ENCODE measurements at regions not wholly inside any gene's neighbourhood (a gene's known extent, or its start where the extent isn't known, plus 50 kb on each side); places are given as distances from the start of the nearest gene placed in this dataset.

DNA sequence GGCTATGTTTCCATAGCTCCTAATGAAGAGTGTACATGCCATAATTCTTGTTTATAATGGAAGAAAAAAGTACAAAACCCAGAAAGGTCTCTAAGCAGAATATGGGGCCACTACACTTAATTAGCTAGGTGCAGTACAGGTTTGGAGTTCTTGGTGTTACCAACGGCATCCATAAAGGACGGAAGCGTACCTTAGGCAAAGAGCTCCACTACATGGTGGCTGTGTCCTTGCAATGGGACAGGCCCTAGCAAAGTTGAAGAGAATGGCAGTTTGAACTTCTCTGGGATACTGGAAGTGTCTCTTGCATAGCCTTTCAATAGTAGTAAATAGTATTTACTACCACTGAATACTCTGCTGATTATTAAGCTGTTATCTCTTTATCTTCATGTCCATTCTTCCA, 371.7 kb upstream of the MMS22L start:
- H3K4me2 ChIP-seq (ENCODE audit: insufficient read depth in 1 of 2, low read depth in 2 of 2, low read length in 2 of 2), result no peak overlapping the region
- H2BK15ac ChIP-seq (ENCODE audit: low read length), result no peak overlapping the region
- POLR2A ChIA-PET (ENCODE audit: partially characterized antibody), result no interaction called here
- no peaks in the 10 kb centered on the region for H3K23me2 ChIP-seq (ENCODE audit: low read depth, low read length)
- no peak overlapping the region for H2BK120ac ChIP-seq (replicated peaks; ENCODE audit: low read depth, low read length)
- DNase-seq (ENCODE audit: low read depth in 1 of 2, low spot score in 2 of 2), result no peak
- no peaks in the 10 kb centered on the region for H4K20me1 ChIP-seq (replicated peaks in 1 of 2; ENCODE audit: control insufficient read depth in 1 of 2, insufficient read depth in 2 of 2, low read length in 2 of 2)
- no peak overlapping the region for H3K23ac ChIP-seq (ENCODE audit: insufficient read length)
- H3K9me3 ChIP-seq (ENCODE audit: insufficient read depth in 2 of 2, low read depth in 1 of 2, low read length in 1 of 2), result no peaks in the 10 kb centered on the region
- H2AFZ ChIP-seq (ENCODE audit: low read length), result no peak overlapping the region
- H4K5ac ChIP-seq (ENCODE audit: insufficient read length, low read depth, low read length), result no peak overlapping the region
- H2BK20ac ChIP-seq (ENCODE audit: low read length), result no peak overlapping the region
- no peak overlapping the region for H3K4me3 ChIP-seq (ENCODE audit: extremely low read depth in 1 of 4, insufficient read depth in 2 of 4, low read depth in 3 of 4, low read length in 4 of 4)
- H3K79me2 ChIP-seq (ENCODE audit: control insufficient read depth in 1 of 2, insufficient read depth in 2 of 2, low read length in 2 of 2), result no peaks in the 10 kb centered on the region
- no peaks in the 10 kb centered on the region for H3K4me1 ChIP-seq (replicated peaks in 1 of 4; ENCODE audit: control insufficient read depth in 3 of 4, insufficient read depth in 4 of 4, low read length in 3 of 4)
- no peak overlapping the region for H2AK5ac ChIP-seq (ENCODE audit: low read depth, low read length)
- no peak overlapping the region for H3K18ac ChIP-seq (ENCODE audit: extremely low read depth, low read length)
- no peaks in the 10 kb centered on the region for H3K27me3 ChIP-seq (replicated peaks in 1 of 4; ENCODE audit: control insufficient read depth in 3 of 4, extremely low read depth in 1 of 4, insufficient read depth in 3 of 4, low read length in 3 of 4)
- CTCF ChIA-PET (ENCODE audit: partially characterized antibody), result interaction anchor here (0.5 to 1.8 kb wide), 5 partner anchors 10 to 539 kb away, joined by 3 to 5 read pairs (median 3); no protein-coding TSS in a partner anchor
- H3K36me3 ChIP-seq (ENCODE audit: control insufficient read depth in 2 of 4, insufficient read depth in 4 of 4, low read length in 3 of 4), result no peaks in the 10 kb centered on the region
- H4K8ac ChIP-seq (ENCODE audit: extremely low read depth, insufficient read depth, low read length), result no peak overlapping the region
- H2BK5ac ChIP-seq (ENCODE audit: low read depth, low read length), result no peak overlapping the region
- no peak overlapping the region for H2BK12ac ChIP-seq (ENCODE audit: low read depth, low read length)
- no peak overlapping the region for H3K9ac ChIP-seq (replicated peaks in 1 of 4; ENCODE audit: extremely low read depth in 1 of 4, low read depth in 3 of 4, low read length in 3 of 4)
- H3K79me1 ChIP-seq (ENCODE audit: low read depth, low read length), result no peaks in the 10 kb centered on the region
- H3K56ac ChIP-seq (replicated peaks; ENCODE audit: insufficient read length, low read depth, low read length), result no peak overlapping the region
- 97% methylated on average over 3 of the region's 3 CpGs; no CpG with 5 or more reads in 1 of the 2 experiments for WGBS, 2 experiments (ENCODE audit: extremely low coverage in 1 of 2, insufficient coverage in 1 of 2, insufficient read length in 1 of 2, insufficient replicate concordance in 2 of 2, low coverage in 1 of 2, low lambda C conversion rate in 2 of 2, missing lambda C conversion rate in 1 of 2)
- FAIRE-seq, result no peak
- H4K91ac ChIP-seq (replicated peaks; ENCODE audit: insufficient read length, low read length), result no peak overlapping the region
- no peak overlapping the region for H3K27ac ChIP-seq (ENCODE audit: low read depth, low read length)
- no peak for TF ChIP-seq SP1 (IDR thresholded peaks at IDR 0.05; ENCODE audit: low read depth, low read length)
- TF ChIP-seq, protein P1, sequence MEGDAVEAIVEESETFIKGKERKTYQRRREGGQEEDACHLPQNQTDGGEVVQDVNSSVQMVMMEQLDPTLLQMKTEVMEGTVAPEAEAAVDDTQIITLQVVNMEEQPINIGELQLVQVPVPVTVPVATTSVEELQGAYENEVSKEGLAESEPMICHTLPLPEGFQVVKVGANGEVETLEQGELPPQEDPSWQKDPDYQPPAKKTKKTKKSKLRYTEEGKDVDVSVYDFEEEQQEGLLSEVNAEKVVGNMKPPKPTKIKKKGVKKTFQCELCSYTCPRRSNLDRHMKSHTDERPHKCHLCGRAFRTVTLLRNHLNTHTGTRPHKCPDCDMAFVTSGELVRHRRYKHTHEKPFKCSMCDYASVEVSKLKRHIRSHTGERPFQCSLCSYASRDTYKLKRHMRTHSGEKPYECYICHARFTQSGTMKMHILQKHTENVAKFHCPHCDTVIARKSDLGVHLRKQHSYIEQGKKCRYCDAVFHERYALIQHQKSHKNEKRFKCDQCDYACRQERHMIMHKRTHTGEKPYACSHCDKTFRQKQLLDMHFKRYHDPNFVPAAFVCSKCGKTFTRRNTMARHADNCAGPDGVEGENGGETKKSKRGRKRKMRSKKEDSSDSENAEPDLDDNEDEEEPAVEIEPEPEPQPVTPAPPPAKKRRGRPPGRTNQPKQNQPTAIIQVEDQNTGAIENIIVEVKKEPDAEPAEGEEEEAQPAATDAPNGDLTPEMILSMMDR (IDR thresholded peaks at IDR 0.05; ENCODE audit: control extremely low read depth in 1 of 3, insufficient read depth in 1 of 3, low read depth in 1 of 3, low read length in 3 of 3), result 0 out of 4 replicates have a peak, but pooled peaks of 1 of the 3 experiments have one; percentile 30
- peak; percentile 26 to 57; a peak in 3 of 4 replicates for TF ChIP-seq RAD21 (IDR thresholded peaks at IDR 0.05 in 1 of 2, conservative IDR thresholded peaks at IDR 0.05 in 1 of 2; ENCODE audit: low read depth in 2 of 2, low read length in 2 of 2)
- no peak for TF ChIP-seq JUND (IDR thresholded peaks at IDR 0.05; ENCODE audit: low read length)
- no peak for TF ChIP-seq RBBP5 (IDR thresholded peaks at IDR 0.05; ENCODE audit: borderline replicate concordance, low read depth, low read length)
- no peak for TF ChIP-seq ZNF274 (IDR thresholded peaks at IDR 0.05; ENCODE audit: borderline replicate concordance, extremely low read depth, low read length)
- no peak for TF ChIP-seq CTBP2 (IDR thresholded peaks at IDR 0.05; ENCODE audit: borderline replicate concordance, insufficient read depth, insufficient read length, low read length)
- no peak for TF ChIP-seq EZH2 (IDR thresholded peaks at IDR 0.05; ENCODE audit: low read depth, low read length, severe bottlenecking)
- H3K4ac ChIP-seq (replicated peaks; ENCODE audit: insufficient read length, low read depth, low read length), result no peak overlapping the region
- no peak overlapping the region for H3K14ac ChIP-seq (ENCODE audit: insufficient read length)
